Type B pancreatic cell (in vitro differentiated cells): ENCODE measurements at regions not wholly inside any gene's neighbourhood (a gene's known extent, or its start where the extent isn't known, plus 50 kb on each side); places are given as distances from the start of the nearest gene placed in this dataset.
A peak's percentile ranks its signal among the peaks of the same experiment; 100 is the strongest.

Source experiments
- DNase-seq: peaks from one replicate; pipeline ENCODE4 v3.0.0; 2021; ENCODE audit warnings: mixed read lengths; ENCODE audit not compliant: unreplicated experiment; ENCODE audit errors: extremely low spot score
- H3K27ac Mint-ChIP-seq: 2 replicates; pipeline ENCODE4 v1.8.0; 2021; ENCODE audit warnings: mild to moderate bottlenecking, mixed read lengths
- H3K27me3 Mint-ChIP-seq: 2 replicates; pipeline ENCODE4 v1.8.0; 2021; ENCODE audit warnings: mixed read lengths
- H3K36me3 Mint-ChIP-seq: 2 replicates; pipeline ENCODE4 v1.8.0; 2021; ENCODE audit warnings: mixed read lengths
- H3K4me1 Mint-ChIP-seq: one replicate; pipeline ENCODE4 v1.8.0; 2021; ENCODE audit warnings: mixed read lengths; ENCODE audit not compliant: unreplicated experiment
- H3K4me3 Mint-ChIP-seq: 2 replicates; pipeline ENCODE4 v1.8.0; 2021; ENCODE audit warnings: mild to moderate bottlenecking, mixed read lengths
- H3K9me3 Mint-ChIP-seq: 2 replicates; pipeline ENCODE4 v1.8.0; 2021; ENCODE audit warnings: mixed read lengths
- CTCF ChIP-seq: fragments of 200-600 bp; sonication (generic); conservative IDR thresholded peaks from 2 replicates; pipeline ENCODE4 v1.5.0; 2021; ENCODE audit warnings: antibody characterized with exemption, mild to moderate bottlenecking

DNA sequence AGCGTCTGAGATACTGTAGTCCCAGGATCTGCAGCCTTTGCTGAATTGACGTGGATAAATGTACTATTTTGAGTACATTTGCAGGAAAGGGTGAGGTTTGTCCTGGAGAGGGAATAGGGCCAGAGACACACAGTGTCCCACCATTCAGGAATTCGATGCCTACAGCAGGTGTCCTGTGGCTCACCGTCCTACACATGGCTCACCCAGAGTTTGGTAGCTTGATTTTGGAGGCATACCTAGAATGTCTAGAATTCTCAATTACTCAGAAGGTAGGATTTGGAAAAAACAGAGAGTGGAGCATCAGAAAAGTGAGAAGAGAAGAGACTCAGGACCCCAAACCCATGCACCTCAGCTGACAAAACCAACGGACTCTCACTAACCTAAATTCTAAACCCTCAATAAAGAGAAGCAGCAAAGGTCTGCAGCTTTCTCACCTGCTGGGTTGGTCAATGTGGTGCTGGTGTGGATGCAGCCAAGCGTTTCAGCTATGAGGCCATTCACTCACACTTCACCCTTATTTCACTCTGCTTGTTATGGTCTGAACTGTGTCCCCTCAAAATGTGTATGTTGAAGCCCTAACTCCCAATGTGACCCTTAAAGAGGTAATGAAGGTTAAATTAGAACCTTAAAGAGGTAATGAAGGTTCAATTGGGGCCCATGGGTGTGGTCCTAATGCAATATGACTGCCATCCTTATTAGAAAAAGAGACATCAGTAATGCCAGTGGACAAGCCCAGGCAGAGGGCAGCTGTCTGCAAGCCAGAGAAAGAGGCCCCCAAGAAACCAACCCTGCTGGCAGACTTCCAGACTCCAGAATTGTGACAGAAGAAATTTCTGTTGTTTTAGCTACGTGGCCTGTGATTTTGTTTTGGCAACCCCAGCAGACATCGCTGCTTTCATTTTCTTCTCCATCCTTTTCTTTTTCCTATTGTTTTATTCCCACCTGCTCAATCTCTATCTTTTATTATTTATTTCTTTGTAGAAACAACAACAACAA, 187.8 kb downstream of the SNX19 start:
- no peak for TF ChIP-seq CTCF
- Mint-ChIP-seq H3K27ac (no peak overlapping the region), H3K9me3 (no peaks in the 10 kb centered on the region), H3K27me3 (no peaks in the 10 kb centered on the region), H3K36me3 (no peaks in the 10 kb centered on the region), H3K4me3 (peak overlapping the region; percentile 3), H3K4me1 (peaks cover 29% of the 10 kb centered on the region)
- no peak for DNase-seq

- no peak for TF ChIP-seq CTCF
- Mint-ChIP-seq H3K27me3 (no peaks in the 10 kb centered on the region), H3K4me1 (peaks cover 29% of the 10 kb centered on the region), H3K36me3 (no peaks in the 10 kb centered on the region), H3K9me3 (no peaks in the 10 kb centered on the region), H3K27ac (no peak overlapping the region), H3K4me3 (no peak overlapping the region)
- no peak for DNase-seq
Observed at GRCh38 chr11:130729193-130729592, 187.1 kb downstream of the SNX19 start.

GRCh38 chr11:130729678-130730300, 186.5 kb downstream of the SNX19 start:
- H3K9me3 Mint-ChIP-seq: no peaks in the 10 kb centered on the region
- H3K36me3 Mint-ChIP-seq: no peaks in the 10 kb centered on the region
- no peak for DNase-seq
- H3K27ac Mint-ChIP-seq: no peak overlapping the region
- no peaks in the 10 kb centered on the region for H3K27me3 Mint-ChIP-seq
- H3K4me1 Mint-ChIP-seq: peaks cover 29% of the 10 kb centered on the region
- TF ChIP-seq CTCF: no peak
- no peak overlapping the region for H3K4me3 Mint-ChIP-seq

DNA sequence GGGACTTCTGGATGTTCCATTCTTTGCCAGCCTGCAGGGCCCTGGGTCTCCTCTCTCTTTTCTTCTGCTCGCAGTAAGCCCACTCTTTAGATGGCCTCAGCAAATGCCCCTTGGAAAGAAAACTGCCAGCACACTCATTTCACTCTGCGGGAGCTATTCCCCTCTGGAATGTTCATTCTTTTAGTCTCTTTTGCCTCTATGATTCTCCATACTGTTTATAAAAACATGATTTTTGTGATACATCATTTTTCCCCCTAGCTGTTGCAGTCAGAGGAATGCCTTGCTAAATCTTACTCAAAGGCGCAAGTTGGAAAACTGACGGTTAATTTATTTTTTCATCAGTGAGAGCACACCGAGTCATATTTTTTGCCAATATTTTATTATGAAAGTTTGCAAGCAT, 184.9 kb downstream of the SNX19 start:
- no peak for DNase-seq
- Mint-ChIP-seq H3K4me3 (no peak overlapping the region), H3K9me3 (no peaks in the 10 kb centered on the region), H3K4me1 (peaks cover 16% of the 10 kb centered on the region), H3K36me3 (no peaks in the 10 kb centered on the region), H3K27me3 (no peaks in the 10 kb centered on the region), H3K27ac (no peak overlapping the region)
- no peak for TF ChIP-seq CTCF

- H3K27ac Mint-ChIP-seq: no peak overlapping the region
- peaks cover 13% of the 10 kb centered on the region for H3K4me1 Mint-ChIP-seq
- H3K36me3 Mint-ChIP-seq: no peaks in the 10 kb centered on the region
- no peaks in the 10 kb centered on the region for H3K9me3 Mint-ChIP-seq
- H3K27me3 Mint-ChIP-seq: no peaks in the 10 kb centered on the region
- no peak for DNase-seq
- TF ChIP-seq CTCF: no peak
- H3K4me3 Mint-ChIP-seq: no peak overlapping the region
Observed at GRCh38 chr11:130732476-130732875, 183.8 kb downstream of the SNX19 start.
